Thyroid gland (tissue), 4 donors: ENCODE measurements at regions not wholly inside any gene's neighbourhood (a gene's known extent, or its start where the extent isn't known, plus 50 kb on each side); places are given as distances from the start of the nearest gene placed in this dataset.
"Not testable (repeated sequence)": the region's sequence is repeated elsewhere in the genome, so short reads cannot be mapped to it uniquely, and the experiment has no call there.

ENCODE experiments used
- POLR2A ChIP-seq, 2 donors: fragments of 450-650 bp; IDR thresholded peaks; one replicate each; pipeline ENCODE4 v1.6.1; 2017; ENCODE audit warnings: antibody characterized with exemption in 2 of 2, mild to moderate bottlenecking in 2 of 2, moderate library complexity in 1 of 2
- TF ChIP-seq, protein P1 (sequence below), 6 experiments: fragments of 200-600 bp in 3 of 6; fragments of 450-650 bp in 3 of 6; sonication (generic) in 3 of 6; IDR thresholded peaks; one replicate each; pipeline ENCODE4 v1.5.1; 2016 to 2019; ENCODE audit warnings: antibody characterized with exemption in 6 of 6, mild to moderate bottlenecking in 2 of 6, inconsistent platforms in 1 of 6, moderate library complexity in 1 of 6

DNA sequence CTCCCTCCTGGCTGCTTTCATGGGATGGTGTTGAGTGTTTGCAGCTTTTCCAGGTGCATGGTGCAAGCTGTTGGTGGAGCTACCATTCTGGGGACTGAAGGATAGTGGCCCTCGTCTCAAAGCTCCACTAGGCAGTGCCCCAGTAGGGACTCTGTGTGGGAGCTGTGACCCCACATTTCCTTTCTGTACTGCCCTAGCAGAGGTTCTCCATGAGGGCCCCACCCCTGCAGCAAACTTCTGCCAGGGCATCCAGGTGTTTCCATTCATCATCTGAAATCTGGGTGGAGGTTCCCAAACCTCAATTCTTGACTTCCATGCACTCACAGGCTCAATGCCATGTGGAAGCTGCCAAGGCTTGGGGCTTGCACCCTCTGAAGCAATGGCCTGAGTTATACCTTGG is 72.7 kb upstream of the S1PR3 start:
- TF ChIP-seq POLR2A (IDR thresholded peaks at IDR 0.05): not testable (repeated sequence)
- TF ChIP-seq, protein P1, sequence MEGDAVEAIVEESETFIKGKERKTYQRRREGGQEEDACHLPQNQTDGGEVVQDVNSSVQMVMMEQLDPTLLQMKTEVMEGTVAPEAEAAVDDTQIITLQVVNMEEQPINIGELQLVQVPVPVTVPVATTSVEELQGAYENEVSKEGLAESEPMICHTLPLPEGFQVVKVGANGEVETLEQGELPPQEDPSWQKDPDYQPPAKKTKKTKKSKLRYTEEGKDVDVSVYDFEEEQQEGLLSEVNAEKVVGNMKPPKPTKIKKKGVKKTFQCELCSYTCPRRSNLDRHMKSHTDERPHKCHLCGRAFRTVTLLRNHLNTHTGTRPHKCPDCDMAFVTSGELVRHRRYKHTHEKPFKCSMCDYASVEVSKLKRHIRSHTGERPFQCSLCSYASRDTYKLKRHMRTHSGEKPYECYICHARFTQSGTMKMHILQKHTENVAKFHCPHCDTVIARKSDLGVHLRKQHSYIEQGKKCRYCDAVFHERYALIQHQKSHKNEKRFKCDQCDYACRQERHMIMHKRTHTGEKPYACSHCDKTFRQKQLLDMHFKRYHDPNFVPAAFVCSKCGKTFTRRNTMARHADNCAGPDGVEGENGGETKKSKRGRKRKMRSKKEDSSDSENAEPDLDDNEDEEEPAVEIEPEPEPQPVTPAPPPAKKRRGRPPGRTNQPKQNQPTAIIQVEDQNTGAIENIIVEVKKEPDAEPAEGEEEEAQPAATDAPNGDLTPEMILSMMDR (IDR thresholded peaks at IDR 0.05): not testable (repeated sequence)
